SK-N-SH (cell line): ENCODE measurements at regions not wholly inside any gene's neighbourhood (a gene's known extent, or its start where the extent isn't known, plus 50 kb on each side); places are given as distances from the start of the nearest gene placed in this dataset.

Experiments
- CTCF ChIA-PET: fragments of 300-600, 350-600 bp; formaldehyde crosslinking; extraction: SDS; loops from one replicate; lab custom pipeline; 2021; lab: Yijun Ruan, JAX
- POLR2A ChIA-PET: fragments of 350-600 bp; sonication (Branson Sonifier 250); formaldehyde crosslinking; extraction: SDS; loops from one replicate; lab custom pipeline; 2020; ENCODE audit warnings: antibody characterized with exemption, inconsistent platforms; lab: Yijun Ruan, JAX
- DNase-seq: peaks from one replicate; pipeline ENCODE4 v3.0.0; 2012
- H2AFZ ChIP-seq: fragments of 200-600 bp; sonication (generic); 2 replicates; pipeline ENCODE4 v1.8.1; 2016; ENCODE audit warnings: antibody characterized with exemption, mild to moderate bottlenecking, low read depth
- H3F3A ChIP-seq: fragments of 200-600 bp; sonication (generic); replicated peaks from 2 replicates; pipeline ENCODE3; 2016; ENCODE audit warnings: antibody characterized with exemption, mild to moderate bottlenecking; ENCODE audit not compliant: insufficient read depth
- H3K27ac ChIP-seq, 2 experiments: fragments of 200-500 bp in 1 of 2; fragments of 200-600 bp in 1 of 2; sonication (Bioruptor generic) in 1 of 2; sonication (generic), shearing (Covaris generic) in 1 of 2; 2 replicates each; pipeline versions ENCODE4 v1.5.1 to v1.6.1; 2014 to 2016; ENCODE audit warnings: low read depth in 2 of 2, inconsistent platforms in 1 of 2, low read length in 1 of 2, mild to moderate bottlenecking in 1 of 2, mixed read lengths in 1 of 2
- H3K27me3 ChIP-seq: fragments of 200-600 bp; sonication (generic), shearing (Covaris generic); 2 replicates; pipeline ENCODE4 v1.6.1; 2016; ENCODE audit warnings: mixed run types; ENCODE audit not compliant: insufficient read depth
- H3K36me3 ChIP-seq, 2 experiments: fragments of 200-500 bp in 1 of 2; fragments of 200-600 bp in 1 of 2; sonication (Bioruptor generic) in 1 of 2; sonication (generic) in 1 of 2; replicated peaks in 1 of 2; 2 replicates each; pipeline versions ENCODE3 to v1.5.1; 2014 to 2016; ENCODE audit warnings: low read length in 1 of 2, mild to moderate bottlenecking in 1 of 2; ENCODE audit not compliant: insufficient read depth in 2 of 2, control insufficient read depth in 1 of 2
- H3K4me1 ChIP-seq, 2 experiments: fragments of 200-500 bp in 1 of 2; fragments of 200-600 bp in 1 of 2; sonication (Bioruptor generic) in 1 of 2; sonication (generic), shearing (Covaris generic) in 1 of 2; 2 replicates each; pipeline versions ENCODE4 v1.5.1 to v1.6.1; 2014 to 2016; ENCODE audit warnings: low read depth in 1 of 2, low read length in 1 of 2, mixed run types in 1 of 2; ENCODE audit not compliant: insufficient read depth in 2 of 2, control insufficient read depth in 1 of 2
- H3K4me2 ChIP-seq: fragments of 200-600 bp; sonication (generic), shearing (Covaris generic); 2 replicates; pipeline ENCODE4 v1.6.1; 2017; ENCODE audit warnings: mixed run types
- H3K4me3 ChIP-seq, 2 experiments: fragments of 200-500 bp in 1 of 2; fragments of 200-600 bp in 1 of 2; sonication (Bioruptor generic) in 1 of 2; sonication (generic), shearing (Covaris generic) in 1 of 2; 2 replicates each; pipeline versions ENCODE4 v1.5.1 to v1.8.1; 2014 to 2016; ENCODE audit warnings: low read depth in 2 of 2, inconsistent platforms in 1 of 2, low read length in 1 of 2, mild to moderate bottlenecking in 1 of 2, mixed read lengths in 1 of 2, moderate library complexity in 1 of 2
- H3K79me2 ChIP-seq: fragments of 200-600 bp; sonication (generic); 2 replicates; pipeline ENCODE4 v1.8.1; 2017; ENCODE audit warnings: mild to moderate bottlenecking; ENCODE audit not compliant: insufficient read depth
- H3K9ac ChIP-seq: fragments of 200-600 bp; sonication (generic); 2 replicates; pipeline ENCODE4 v1.6.1; 2017; ENCODE audit warnings: mixed run types
- H3K9me2 ChIP-seq: fragments of 200-600 bp; sonication (generic); 2 replicates; pipeline ENCODE4 v1.6.1; 2017; ENCODE audit warnings: mixed run types
- H3K9me3 ChIP-seq: fragments of 200-600 bp; sonication (generic); 2 replicates; pipeline ENCODE4 v1.6.1; 2017; ENCODE audit warnings: mixed run types, mild to moderate bottlenecking, moderate library complexity
- H4K20me1 ChIP-seq: fragments of 200-600 bp; sonication (generic); 2 replicates; pipeline ENCODE4 v1.6.1; 2017; ENCODE audit warnings: mild to moderate bottlenecking, mixed run types; ENCODE audit not compliant: insufficient read depth
- ELF1 ChIP-seq: IDR thresholded peaks from 2 replicates; pipeline ENCODE4 v1.4.0; 2012
- EP300 ChIP-seq, 2 experiments: IDR thresholded peaks; 2 replicates each; pipeline versions ENCODE4 v1.4.0 to v1.6.1; 2012; ENCODE audit warnings: borderline replicate concordance in 1 of 2, low read depth in 1 of 2, low read length in 1 of 2
- EZH2phosphoT487 ChIP-seq: fragments of 200-600 bp; sonication (generic); IDR thresholded peaks from 2 replicates; pipeline ENCODE4 v1.6.1; 2017; ENCODE audit warnings: low read depth, mixed run types, mild to moderate bottlenecking, antibody characterized with exemption, moderate library complexity, borderline replicate concordance
- FOXM1 ChIP-seq: IDR thresholded peaks from 2 replicates; pipeline ENCODE4 v1.4.0; 2012; ENCODE audit warnings: low read depth, mild to moderate bottlenecking
- IRF3 ChIP-seq: fragments of 150-350 bp; IDR thresholded peaks from 2 replicates; pipeline ENCODE4 v1.6.1; 2016; ENCODE audit warnings: mild to moderate bottlenecking, low read depth, low read length
- JUND ChIP-seq: IDR thresholded peaks from 2 replicates; pipeline ENCODE4 v1.4.0; 2012
- MAX ChIP-seq: IDR thresholded peaks from 2 replicates; pipeline ENCODE4 v1.4.0; 2012; ENCODE audit warnings: low read depth
- NFIC ChIP-seq: IDR thresholded peaks from 2 replicates; pipeline ENCODE4 v1.4.0; 2012; ENCODE audit warnings: borderline replicate concordance
- RCOR1 ChIP-seq: fragments of 150-350 bp; IDR thresholded peaks from 2 replicates; pipeline ENCODE4 v1.6.1; 2017; ENCODE audit warnings: antibody characterized with exemption, low read length
- REST ChIP-seq: IDR thresholded peaks from 2 replicates; pipeline ENCODE4 v1.6.1; 2012; ENCODE audit warnings: mild to moderate bottlenecking, low read depth, low read length, moderate library complexity
- RXRA ChIP-seq: IDR thresholded peaks from 2 replicates; pipeline ENCODE4 v1.4.0; 2012; ENCODE audit warnings: low read depth, mild to moderate bottlenecking, borderline replicate concordance
- SMC3 ChIP-seq: IDR thresholded peaks from 2 replicates; pipeline ENCODE4 v1.6.1; 2012; ENCODE audit warnings: low read depth, low read length, improper control_type of control experiment
- TCF12 ChIP-seq: IDR thresholded peaks from 2 replicates; pipeline ENCODE4 v1.4.0; 2012
- USF2 ChIP-seq: fragments of 150-350 bp; IDR thresholded peaks from 2 replicates; pipeline ENCODE4 v1.6.1; 2017; ENCODE audit warnings: antibody characterized with exemption, low read length, low read depth, borderline replicate concordance
- ZBTB33 ChIP-seq: IDR thresholded peaks from 2 replicates; pipeline ENCODE4 v1.4.0; 2012; ENCODE audit warnings: low read depth, borderline replicate concordance
- WGBS: methylation state at CpG from one replicate; pipeline ENCODE4 v1.1.6; 2017; ENCODE audit warnings: low lambda C conversion rate; 5-methylcytosine and 5-hydroxymethylcytosine counted together

GRCh38 chr2:83695037-83695436, 764.0 kb downstream of the SUCLG1 start:
- Histone ChIP-seq H3F3A (no peaks in the 10 kb centered on the region), H3K9ac (no peak overlapping the region), H3K27ac (no peak overlapping the region), H2AFZ (no peak overlapping the region), H3K4me3 (no peak overlapping the region), H3K4me2 (no peak overlapping the region), H3K9me3 (no peaks in the 10 kb centered on the region), H3K4me1 (no peaks in the 10 kb centered on the region), H3K27me3 (no peaks in the 10 kb centered on the region), H3K9me2 (no peaks in the 10 kb centered on the region), H3K36me3 (no peaks in the 10 kb centered on the region), H4K20me1 (no peaks in the 10 kb centered on the region), H3K79me2 (no peaks in the 10 kb centered on the region)
- 59% methylated on average over 10 of the region's 13 CpGs for WGBS
- ChIA-PET POLR2A (no interaction called here), CTCF (no interaction called here)
- no peak for TF ChIP-seq USF2
- TF ChIP-seq RXRA, result no peak
- no peak for TF ChIP-seq JUND
- no peak for TF ChIP-seq FOXM1
- TF ChIP-seq EP300 (IDR thresholded peaks at IDR 0.05; ENCODE audit: borderline replicate concordance in 1 of 2, low read depth in 1 of 2, low read length in 1 of 2), result no peak
- no peak for TF ChIP-seq SMC3
- TF ChIP-seq TCF12, result no peak
- TF ChIP-seq ZBTB33, result no peak
- no peak for DNase-seq

- no peak for DNase-seq
- Histone ChIP-seq H3K36me3 (no peaks in the 10 kb centered on the region), H3K27me3 (no peaks in the 10 kb centered on the region), H2AFZ (no peak overlapping the region), H3K9ac (no peak overlapping the region), H3K4me2 (no peak overlapping the region), H3K4me1 (no peaks in the 10 kb centered on the region), H3K79me2 (no peaks in the 10 kb centered on the region), H3K4me3 (no peak overlapping the region), H3K9me3 (no peaks in the 10 kb centered on the region), H4K20me1 (no peaks in the 10 kb centered on the region), H3K27ac (no peak overlapping the region), H3F3A (no peaks in the 10 kb centered on the region), H3K9me2 (no peaks in the 10 kb centered on the region)
- ChIA-PET POLR2A (no interaction called here), CTCF (no interaction called here)
- TF ChIP-seq EZH2phosphoT487 (no peak), FOXM1 (no peak), RCOR1 (no peak), NFIC (no peak), IRF3 (no peak), TCF12 (no peak), ELF1 (no peak), REST (no peak), MAX (no peak)
These were observed 769.7 kb downstream of the SUCLG1 start for GRCh38 chr2:83689402-83689801.
